A549 (cell line): ENCODE measurements at regions not wholly inside any gene's neighbourhood (a gene's known extent, or its start where the extent isn't known, plus 50 kb on each side); places are given as distances from the start of the nearest gene placed in this dataset.

Experiments
- ATAC-seq, 2 experiments: fragments of 200-7000 bp in 1 of 2; fragments of >200 bp in 1 of 2; cut with Nextera tagmentation in 1 of 2; cut with Tn5 transposase in 1 of 2; 3 replicates each; pipeline versions ENCODE4 v1.8.0 to v1.9.1; 2018 to 2020; ENCODE audit warnings: mild to moderate bottlenecking in 1 of 2, moderate library complexity in 1 of 2
- CTCF ChIA-PET: fragments of 300-600 bp; sonication (Branson Sonifier 250); formaldehyde crosslinking; extraction: SDS; loops from one replicate; lab custom pipeline; 2021; ENCODE audit warnings: antibody characterized with exemption, inconsistent platforms; lab: Yijun Ruan, JAX
- POLR2A ChIA-PET: fragments of 350-600 bp; formaldehyde crosslinking; extraction: SDS; loops from one replicate; lab custom pipeline; 2021; ENCODE audit warnings: antibody characterized with exemption, inconsistent platforms; lab: Yijun Ruan, JAX
- DNase-seq, 2 experiments: peaks; one replicate each; pipeline versions ENCODE4 v3.0.0 to v3.0.0-alpha.2; 2011 to 2016; ENCODE audit warnings: low read depth in 1 of 2, low spot score in 1 of 2
- FAIRE-seq: peaks from 2 replicates; lab custom pipeline; 2011; peaks lifted over from hg19 to GRCh38; lab: Jason Lieb, UNC
- H3K27ac ChIP-seq, 2 experiments: fragments of >200 bp; sonication (Bioruptor Twin); formaldehyde crosslinking; 3 replicates each; pipeline ENCODE4 v1.5.1; 2016 to 2017
- H3K4me1 ChIP-seq: fragments of >200 bp; sonication (Bioruptor Twin); formaldehyde crosslinking; 3 replicates; pipeline ENCODE4 v1.6.1; 2016
- H3K4me2 ChIP-seq: fragments of >200 bp; sonication (Bioruptor Twin); formaldehyde crosslinking; 3 replicates; pipeline ENCODE4 v1.6.1; 2016
- H3K4me3 ChIP-seq: fragments of >200 bp; sonication (Bioruptor Twin); formaldehyde crosslinking; 3 replicates; pipeline ENCODE4 v1.5.1; 2016
- H3K9me3 ChIP-seq: fragments of >200 bp; sonication (Bioruptor Twin); formaldehyde crosslinking; 3 replicates; pipeline ENCODE4 v1.6.1; 2016
- BHLHE40 ChIP-seq: IDR thresholded peaks from 2 replicates; pipeline ENCODE4 v1.6.1; 2012; ENCODE audit warnings: low read depth, low read length, inconsistent platforms
- CBX2 ChIP-seq: fragments of 200-600 bp; sonication (generic); IDR thresholded peaks from 2 replicates; pipeline ENCODE4 v1.6.1; 2016; ENCODE audit warnings: low read depth, mild to moderate bottlenecking, borderline replicate concordance
- CBX8 ChIP-seq: fragments of 200-600 bp; sonication (generic); IDR thresholded peaks from 2 replicates; pipeline ENCODE4 v1.6.1; 2016
- EP300 ChIP-seq, 2 experiments: fragments of >200 bp; sonication (Bioruptor Twin); formaldehyde crosslinking; IDR thresholded peaks; 2 replicates in 1 of 2; 3 replicates in 1 of 2; pipeline ENCODE4 v1.6.1; 2016 to 2017
- ESRRA ChIP-seq: fragments of 150-350 bp; IDR thresholded peaks from 2 replicates; pipeline ENCODE4 v1.6.1; 2014; ENCODE audit warnings: mild to moderate bottlenecking, low read length, borderline replicate concordance
- FOSB ChIP-seq: fragments of 250-450 bp; sonication (Bioruptor Pico); IDR thresholded peaks from 2 replicates; pipeline ENCODE4 v1.5.0; 2020; ENCODE audit warnings: mild to moderate bottlenecking, moderate library complexity
- FOXS1 ChIP-seq: fragments of 250-450 bp; sonication (Bioruptor Pico); IDR thresholded peaks from 2 replicates; pipeline ENCODE4 v1.5.0; 2020; ENCODE audit warnings: mild to moderate bottlenecking, moderate library complexity
- GATA3 ChIP-seq: IDR thresholded peaks from 2 replicates; pipeline ENCODE4 v1.6.1; 2012; ENCODE audit warnings: borderline replicate concordance
- HEYL ChIP-seq: fragments of 250-450 bp; sonication (Bioruptor Pico); IDR thresholded peaks from 2 replicates; pipeline ENCODE4 v1.8.0; 2021; ENCODE audit warnings: mild to moderate bottlenecking, moderate library complexity
- HOXA7 ChIP-seq: fragments of 250-450 bp; sonication (Bioruptor Pico); IDR thresholded peaks from 2 replicates; pipeline ENCODE4 v1.5.0; 2020; ENCODE audit warnings: mild to moderate bottlenecking, moderate library complexity
- HOXB13 ChIP-seq: fragments of 250-450 bp; sonication (Bioruptor Pico); IDR thresholded peaks from 2 replicates; pipeline ENCODE4 v1.5.0; 2020; ENCODE audit warnings: low read depth, mild to moderate bottlenecking, moderate library complexity
- HOXB5 ChIP-seq: fragments of 250-450 bp; sonication (Bioruptor Pico); IDR thresholded peaks from 2 replicates; pipeline ENCODE4 v1.5.0; 2020; ENCODE audit warnings: mild to moderate bottlenecking, moderate library complexity
- JUNB ChIP-seq: fragments of >200 bp; sonication (Bioruptor Twin); formaldehyde crosslinking; IDR thresholded peaks from 2 replicates; pipeline ENCODE4 v1.6.1; 2016
- KDM1A ChIP-seq: fragments of 200-600 bp; sonication (generic); IDR thresholded peaks from 2 replicates; pipeline ENCODE4 v1.6.1; 2016; ENCODE audit warnings: low read depth, mild to moderate bottlenecking
- KDM5A ChIP-seq: fragments of 200-600 bp; sonication (generic); IDR thresholded peaks from 2 replicates; pipeline ENCODE4 v1.6.1; 2016; ENCODE audit warnings: antibody characterized with exemption, mild to moderate bottlenecking
- NR3C1 ChIP-seq: fragments of >200 bp; sonication (Bioruptor Twin); formaldehyde crosslinking; IDR thresholded peaks from 3 replicates; pipeline ENCODE4 v1.6.1; 2017
- RAD21 ChIP-seq, 2 experiments: fragments of >200 bp in 1 of 2; sonication (Bioruptor Twin) in 1 of 2; formaldehyde crosslinking in 1 of 2; IDR thresholded peaks in 1 of 2; conservative IDR thresholded peaks in 1 of 2; 2 replicates in 1 of 2; 3 replicates in 1 of 2; pipeline ENCODE4 v1.6.1; 2012 to 2018; ENCODE audit warnings: inconsistent platforms in 1 of 2
- ZSCAN20 ChIP-seq: fragments of 250-450 bp; sonication (Bioruptor Pico); IDR thresholded peaks from 2 replicates; pipeline ENCODE4 v1.8.0; 2022; ENCODE audit warnings: mild to moderate bottlenecking, moderate library complexity
- WGBS: methylation state at CpG from one replicate; pipeline ENCODE4 v1.1.6; 2017; ENCODE audit errors: missing lambda C conversion rate; 5-methylcytosine and 5-hydroxymethylcytosine counted together
- TF ChIP-seq, protein P1 (sequence below): fragments of >200 bp; sonication (Bioruptor Twin); formaldehyde crosslinking; IDR thresholded peaks from 2 replicates; pipeline ENCODE4 v1.6.1; 2016
- TF ChIP-seq, protein P2 (sequence below): fragments of 450-650 bp; IDR thresholded peaks from 2 replicates; pipeline ENCODE4 v1.6.1; 2014; ENCODE audit warnings: antibody characterized with exemption
- TF ChIP-seq, protein P3 (sequence below): fragments of >200 bp; sonication (Bioruptor Twin); formaldehyde crosslinking; IDR thresholded peaks from 3 replicates; pipeline ENCODE4 v1.6.1; 2016
- TF ChIP-seq, protein P4 (sequence below): fragments of 200-600 bp; sonication (generic); IDR thresholded peaks from 2 replicates; pipeline ENCODE4 v1.6.1; 2016; ENCODE audit warnings: antibody characterized with exemption, mild to moderate bottlenecking, moderate library complexity
- TF ChIP-seq, protein P5 (sequence below): IDR thresholded peaks from 2 replicates; pipeline ENCODE4 v1.6.1; 2012

DNA sequence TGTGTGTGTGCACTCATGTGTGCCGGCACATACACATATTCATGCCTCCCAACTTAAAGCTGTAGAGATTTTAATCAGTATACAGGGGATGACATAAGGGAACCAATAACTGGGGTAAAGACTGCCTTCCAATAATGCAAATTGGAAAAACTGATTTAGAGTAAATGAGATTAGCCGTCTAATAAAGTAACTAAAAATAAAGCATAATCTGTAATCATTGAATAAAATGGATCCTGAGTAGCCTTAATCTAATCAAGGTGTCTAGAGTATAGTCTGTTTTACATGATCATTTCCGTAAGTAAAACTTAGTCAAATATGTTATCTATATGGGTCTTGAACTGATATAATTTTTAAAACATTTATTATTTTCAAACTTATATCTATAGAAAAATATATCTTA is 925.8 kb downstream of the FSTL5 start (continued):
- TF ChIP-seq ZSCAN20 (CRISPR knock-in tag): no peak
- no peak for TF ChIP-seq FOXS1 (CRISPR knock-in tag)
- no peak for TF ChIP-seq ESRRA
- TF ChIP-seq JUNB: no peak
- TF ChIP-seq EP300 (IDR thresholded peaks at IDR 0.05): no peak

DNA sequence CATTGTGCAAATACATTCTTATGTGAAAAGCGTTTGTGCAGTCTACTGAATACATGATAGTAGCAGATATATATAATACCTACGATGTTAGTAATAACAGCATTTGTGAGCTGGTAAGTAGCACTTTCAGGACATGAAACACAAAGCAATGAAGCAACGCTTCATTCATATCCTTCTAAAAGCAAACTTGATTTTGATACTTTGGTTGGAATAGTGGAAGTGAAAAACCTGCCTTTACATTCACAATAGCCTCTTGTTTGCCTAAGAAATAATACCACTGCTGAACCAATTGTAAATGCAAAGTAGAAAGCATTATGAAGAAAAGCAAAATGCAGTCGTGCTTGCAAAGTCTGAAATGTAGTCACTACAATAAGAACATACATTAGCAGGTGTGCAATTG is 926.3 kb downstream of the FSTL5 start:
- WGBS: 32% methylated on average over 4 of the region's 4 CpGs
- Histone ChIP-seq H3K4me2 (no peak overlapping the region), H3K9me3 (no peaks in the 10 kb centered on the region), H3K4me3 (no peak overlapping the region), H3K27ac (no peak overlapping the region)
- FAIRE-seq (no peak), DNase-seq (no peak), ATAC-seq (no peak)
- ChIA-PET POLR2A (no interaction called here), CTCF (interaction anchor here (0.5 kb wide), 1 partner anchor 1183 kb away, joined by 3 read pairs; no protein-coding TSS in a partner anchor)
- TF ChIP-seq ZSCAN20 (CRISPR knock-in tag): no peak
- TF ChIP-seq KDM1A: no peak
- no peak for TF ChIP-seq CBX8
- TF ChIP-seq, protein P1, sequence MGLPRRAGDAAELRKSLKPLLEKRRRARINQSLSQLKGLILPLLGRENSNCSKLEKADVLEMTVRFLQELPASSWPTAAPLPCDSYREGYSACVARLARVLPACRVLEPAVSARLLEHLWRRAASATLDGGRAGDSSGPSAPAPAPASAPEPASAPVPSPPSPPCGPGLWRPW: no peak
- TF ChIP-seq BHLHE40: no peak
- no peak for TF ChIP-seq FOSB
- TF ChIP-seq, all 56 proteins: peak for 0
- H3K4me1 ChIP-seq: no peaks in the 10 kb centered on the region

DNA sequence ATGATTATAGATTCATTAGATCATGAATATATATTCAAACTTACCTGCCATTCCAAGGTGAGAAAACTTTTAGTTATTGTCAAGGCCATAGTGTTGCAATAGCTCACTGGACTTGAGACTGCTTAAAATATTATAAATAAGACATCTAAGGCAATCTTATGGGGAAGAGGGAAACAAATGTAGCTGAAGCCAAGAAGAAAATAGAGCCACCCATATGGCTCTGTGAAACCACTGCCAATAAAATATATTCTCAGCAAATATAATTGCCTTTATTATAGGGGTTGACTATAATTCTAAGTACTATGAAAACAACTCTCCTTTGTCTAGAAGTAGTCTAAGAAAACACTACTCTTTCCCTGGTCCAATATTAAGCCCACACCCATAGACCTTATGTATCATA is 938.5 kb downstream of the FSTL5 start:
- TF ChIP-seq ESRRA: no peak
- TF ChIP-seq, protein P2, sequence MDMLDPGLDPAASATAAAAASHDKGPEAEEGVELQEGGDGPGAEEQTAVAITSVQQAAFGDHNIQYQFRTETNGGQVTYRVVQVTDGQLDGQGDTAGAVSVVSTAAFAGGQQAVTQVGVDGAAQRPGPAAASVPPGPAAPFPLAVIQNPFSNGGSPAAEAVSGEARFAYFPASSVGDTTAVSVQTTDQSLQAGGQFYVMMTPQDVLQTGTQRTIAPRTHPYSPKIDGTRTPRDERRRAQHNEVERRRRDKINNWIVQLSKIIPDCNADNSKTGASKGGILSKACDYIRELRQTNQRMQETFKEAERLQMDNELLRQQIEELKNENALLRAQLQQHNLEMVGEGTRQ: no peak
- no peak for TF ChIP-seq GATA3
- no peak for TF ChIP-seq CBX2
- TF ChIP-seq EP300 (IDR thresholded peaks at IDR 0.05): no peak
- no peak for TF ChIP-seq NR3C1
- FAIRE-seq (no peak), ATAC-seq (no peak), DNase-seq (no peak)
- H3K4me2 ChIP-seq: no peak overlapping the region
- H3K27ac ChIP-seq: no peak overlapping the region
- no peaks in the 10 kb centered on the region for H3K9me3 ChIP-seq
- H3K4me3 ChIP-seq: no peak overlapping the region
- ChIA-PET CTCF (no interaction called here), POLR2A (no interaction called here)
- no peaks in the 10 kb centered on the region for H3K4me1 ChIP-seq

DNA sequence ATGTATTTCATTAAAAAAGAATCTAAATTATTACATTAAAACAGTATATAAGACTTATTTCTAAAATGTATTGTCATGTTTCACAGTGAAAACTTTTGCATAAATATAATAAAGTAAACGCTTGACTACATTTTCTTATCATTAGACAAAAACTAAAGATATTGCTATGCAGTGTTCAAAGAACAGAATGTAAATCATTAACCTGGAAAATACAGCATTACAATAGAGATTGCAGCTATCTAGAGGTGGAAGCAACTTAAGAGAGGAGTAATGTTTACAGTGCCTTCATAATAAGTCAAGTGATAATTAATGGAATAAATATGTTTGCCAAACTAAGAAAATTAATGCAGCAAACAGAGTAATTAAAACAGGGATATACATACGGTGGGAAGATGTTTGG is 940.9 kb downstream of the FSTL5 start:
- Histone ChIP-seq H3K4me2 (no peak overlapping the region), H3K4me1 (no peaks in the 10 kb centered on the region), H3K27ac (no peak overlapping the region)
- ATAC-seq (no peak), FAIRE-seq (no peak)
- ChIA-PET CTCF (no interaction called here), POLR2A (no interaction called here)
- 28% methylated on average over 2 of the region's 2 CpGs for WGBS
- TF ChIP-seq HEYL (no peak), HOXA7 (CRISPR knock-in tag) (no peak), HOXB5 (CRISPR knock-in tag) (no peak), RAD21 (conservative IDR thresholded peaks at IDR 0.05 in 1 of 2, IDR thresholded peaks at IDR 0.05 in 1 of 2) (no peak), CBX2 (no peak), KDM5A (no peak), HOXB13 (CRISPR knock-in tag) (no peak)
- TF ChIP-seq, protein P3, sequence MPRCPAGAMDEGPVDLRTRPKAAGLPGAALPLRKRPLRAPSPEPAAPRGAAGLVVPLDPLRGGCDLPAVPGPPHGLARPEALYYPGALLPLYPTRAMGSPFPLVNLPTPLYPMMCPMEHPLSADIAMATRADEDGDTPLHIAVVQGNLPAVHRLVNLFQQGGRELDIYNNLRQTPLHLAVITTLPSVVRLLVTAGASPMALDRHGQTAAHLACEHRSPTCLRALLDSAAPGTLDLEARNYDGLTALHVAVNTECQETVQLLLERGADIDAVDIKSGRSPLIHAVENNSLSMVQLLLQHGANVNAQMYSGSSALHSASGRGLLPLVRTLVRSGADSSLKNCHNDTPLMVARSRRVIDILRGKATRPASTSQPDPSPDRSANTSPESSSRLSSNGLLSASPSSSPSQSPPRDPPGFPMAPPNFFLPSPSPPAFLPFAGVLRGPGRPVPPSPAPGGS: no peak
- TF ChIP-seq, protein P4, sequence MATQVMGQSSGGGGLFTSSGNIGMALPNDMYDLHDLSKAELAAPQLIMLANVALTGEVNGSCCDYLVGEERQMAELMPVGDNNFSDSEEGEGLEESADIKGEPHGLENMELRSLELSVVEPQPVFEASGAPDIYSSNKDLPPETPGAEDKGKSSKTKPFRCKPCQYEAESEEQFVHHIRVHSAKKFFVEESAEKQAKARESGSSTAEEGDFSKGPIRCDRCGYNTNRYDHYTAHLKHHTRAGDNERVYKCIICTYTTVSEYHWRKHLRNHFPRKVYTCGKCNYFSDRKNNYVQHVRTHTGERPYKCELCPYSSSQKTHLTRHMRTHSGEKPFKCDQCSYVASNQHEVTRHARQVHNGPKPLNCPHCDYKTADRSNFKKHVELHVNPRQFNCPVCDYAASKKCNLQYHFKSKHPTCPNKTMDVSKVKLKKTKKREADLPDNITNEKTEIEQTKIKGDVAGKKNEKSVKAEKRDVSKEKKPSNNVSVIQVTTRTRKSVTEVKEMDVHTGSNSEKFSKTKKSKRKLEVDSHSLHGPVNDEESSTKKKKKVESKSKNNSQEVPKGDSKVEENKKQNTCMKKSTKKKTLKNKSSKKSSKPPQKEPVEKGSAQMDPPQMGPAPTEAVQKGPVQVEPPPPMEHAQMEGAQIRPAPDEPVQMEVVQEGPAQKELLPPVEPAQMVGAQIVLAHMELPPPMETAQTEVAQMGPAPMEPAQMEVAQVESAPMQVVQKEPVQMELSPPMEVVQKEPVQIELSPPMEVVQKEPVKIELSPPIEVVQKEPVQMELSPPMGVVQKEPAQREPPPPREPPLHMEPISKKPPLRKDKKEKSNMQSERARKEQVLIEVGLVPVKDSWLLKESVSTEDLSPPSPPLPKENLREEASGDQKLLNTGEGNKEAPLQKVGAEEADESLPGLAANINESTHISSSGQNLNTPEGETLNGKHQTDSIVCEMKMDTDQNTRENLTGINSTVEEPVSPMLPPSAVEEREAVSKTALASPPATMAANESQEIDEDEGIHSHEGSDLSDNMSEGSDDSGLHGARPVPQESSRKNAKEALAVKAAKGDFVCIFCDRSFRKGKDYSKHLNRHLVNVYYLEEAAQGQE: no peak
- TF ChIP-seq, protein P5, sequence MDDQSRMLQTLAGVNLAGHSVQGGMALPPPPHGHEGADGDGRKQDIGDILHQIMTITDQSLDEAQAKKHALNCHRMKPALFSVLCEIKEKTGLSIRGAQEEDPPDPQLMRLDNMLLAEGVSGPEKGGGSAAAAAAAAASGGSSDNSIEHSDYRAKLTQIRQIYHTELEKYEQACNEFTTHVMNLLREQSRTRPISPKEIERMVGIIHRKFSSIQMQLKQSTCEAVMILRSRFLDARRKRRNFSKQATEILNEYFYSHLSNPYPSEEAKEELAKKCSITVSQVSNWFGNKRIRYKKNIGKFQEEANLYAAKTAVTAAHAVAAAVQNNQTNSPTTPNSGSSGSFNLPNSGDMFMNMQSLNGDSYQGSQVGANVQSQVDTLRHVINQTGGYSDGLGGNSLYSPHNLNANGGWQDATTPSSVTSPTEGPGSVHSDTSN: no peak
- TF ChIP-seq, all 56 proteins: peak for 0
- no peak for DNase-seq
- no peak overlapping the region for H3K4me3 ChIP-seq
- no peaks in the 10 kb centered on the region for H3K9me3 ChIP-seq
